CD4-positive, CD25-positive, alpha-beta regulatory T cell (primary cell): ENCODE measurements at regions not wholly inside any gene's neighbourhood (a gene's known extent, or its start where the extent isn't known, plus 50 kb on each side); places are given as distances from the start of the nearest gene placed in this dataset.

Experiments
- ATAC-seq, 2 donors: fragments of 150-1000 bp; cut with Tn5 transposase; one replicate each; pipeline ENCODE4 v1.10.0; 2021; ENCODE audit warnings: low read depth in 2 of 2, moderate number of reproducible peaks in 2 of 2, moderate library complexity in 1 of 2
- DNase-seq, 3 donors: peaks; one replicate each; pipeline versions ENCODE4 v3.0.0 to v3.0.0-alpha.2; 2012 to 2022; ENCODE audit warnings: mixed read lengths in 1 of 3
- H3K27ac ChIP-seq: one replicate; pipeline ENCODE4 v1.7.0; 2013; ENCODE audit warnings: mild to moderate bottlenecking, low read length; ENCODE audit not compliant: insufficient read depth, poor library complexity, severe bottlenecking
- H3K27me3 ChIP-seq: one replicate; pipeline ENCODE4 v1.7.0; 2013; ENCODE audit warnings: low read length; ENCODE audit not compliant: control insufficient read depth, insufficient read depth
- H3K36me3 ChIP-seq: one replicate; pipeline ENCODE4 v1.7.0; 2013; ENCODE audit warnings: mild to moderate bottlenecking, low read length, moderate library complexity; ENCODE audit not compliant: control insufficient read depth, insufficient read depth
- H3K4me1 ChIP-seq: 2 replicates; pipeline ENCODE4 v1.7.0; 2013; ENCODE audit warnings: mild to moderate bottlenecking, low read length; ENCODE audit not compliant: insufficient read depth, control insufficient read depth, poor library complexity, severe bottlenecking
- H3K4me3 ChIP-seq: one replicate; pipeline ENCODE4 v1.7.0; 2013; ENCODE audit warnings: low read depth, mild to moderate bottlenecking, low read length, moderate library complexity
- H3K9me3 ChIP-seq, 2 experiments: 1 replicate in 1 of 2; 2 replicates in 1 of 2; pipeline ENCODE4 v1.7.0; 2013; ENCODE audit warnings: low read length in 2 of 2, mild to moderate bottlenecking in 1 of 2, moderate library complexity in 1 of 2; ENCODE audit not compliant: control insufficient read depth in 2 of 2
- H3K27ac Mint-ChIP-seq, 3 donors: one replicate each; pipeline ENCODE4 v1.8.0; 2020 to 2022; ENCODE audit warnings: mild to moderate bottlenecking in 3 of 3, mixed read lengths in 3 of 3, moderate library complexity in 2 of 3
- H3K27me3 Mint-ChIP-seq: one replicate; pipeline ENCODE4 v1.8.0; 2022; ENCODE audit warnings: mild to moderate bottlenecking, mixed read lengths
- H3K36me3 Mint-ChIP-seq: one replicate; pipeline ENCODE4 v1.8.0; 2020; ENCODE audit warnings: mixed read lengths
- H3K4me1 Mint-ChIP-seq, 4 donors: one replicate each; pipeline ENCODE4 v1.8.0; 2020 to 2022; ENCODE audit warnings: mixed read lengths in 4 of 4, mild to moderate bottlenecking in 1 of 4
- H3K4me3 Mint-ChIP-seq, 4 donors: one replicate each; pipeline ENCODE4 v1.8.0; 2020 to 2022; ENCODE audit warnings: mild to moderate bottlenecking in 4 of 4, mixed read lengths in 4 of 4, moderate library complexity in 3 of 4
- H3K9me3 Mint-ChIP-seq, 7 donors: one replicate each; pipeline ENCODE4 v1.8.0; 2020 to 2022; ENCODE audit warnings: mixed read lengths in 7 of 7, mild to moderate bottlenecking in 3 of 7, moderate library complexity in 2 of 7

DNA sequence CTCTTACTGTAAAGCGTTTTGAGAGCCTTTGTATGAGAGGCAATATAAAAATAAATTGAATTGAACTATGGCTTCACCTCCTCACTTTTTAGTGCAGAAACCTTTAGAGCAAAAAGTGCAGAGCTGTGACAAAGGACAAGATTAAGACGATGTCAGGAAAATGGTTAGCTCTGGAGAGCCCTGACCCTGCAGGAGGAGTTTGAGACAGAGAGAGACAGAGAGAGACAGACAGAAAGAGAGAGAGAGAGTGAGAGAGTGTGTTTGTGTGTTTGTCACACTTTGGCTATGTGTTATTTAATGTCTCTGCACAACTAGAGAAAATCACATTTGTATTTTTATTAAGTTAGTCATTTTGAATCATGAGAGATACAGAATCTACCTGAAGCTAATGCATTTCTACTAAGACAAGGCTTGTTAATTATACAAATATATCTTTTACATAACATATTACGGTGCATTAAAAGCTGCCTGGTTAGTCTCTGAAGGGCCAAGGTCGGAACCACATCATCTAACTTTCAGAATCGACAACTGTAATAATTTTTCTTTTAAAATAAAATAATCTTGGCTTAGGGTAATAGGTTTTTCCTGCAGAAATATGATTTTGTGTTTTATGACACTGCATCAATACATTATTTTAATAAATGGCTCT, 423.5 kb upstream of the ZEB2 start:
- Mint-ChIP-seq H3K27ac (no peak overlapping the region), H3K36me3 (no peaks in the 10 kb centered on the region)
- ATAC-seq = no peak

DNA sequence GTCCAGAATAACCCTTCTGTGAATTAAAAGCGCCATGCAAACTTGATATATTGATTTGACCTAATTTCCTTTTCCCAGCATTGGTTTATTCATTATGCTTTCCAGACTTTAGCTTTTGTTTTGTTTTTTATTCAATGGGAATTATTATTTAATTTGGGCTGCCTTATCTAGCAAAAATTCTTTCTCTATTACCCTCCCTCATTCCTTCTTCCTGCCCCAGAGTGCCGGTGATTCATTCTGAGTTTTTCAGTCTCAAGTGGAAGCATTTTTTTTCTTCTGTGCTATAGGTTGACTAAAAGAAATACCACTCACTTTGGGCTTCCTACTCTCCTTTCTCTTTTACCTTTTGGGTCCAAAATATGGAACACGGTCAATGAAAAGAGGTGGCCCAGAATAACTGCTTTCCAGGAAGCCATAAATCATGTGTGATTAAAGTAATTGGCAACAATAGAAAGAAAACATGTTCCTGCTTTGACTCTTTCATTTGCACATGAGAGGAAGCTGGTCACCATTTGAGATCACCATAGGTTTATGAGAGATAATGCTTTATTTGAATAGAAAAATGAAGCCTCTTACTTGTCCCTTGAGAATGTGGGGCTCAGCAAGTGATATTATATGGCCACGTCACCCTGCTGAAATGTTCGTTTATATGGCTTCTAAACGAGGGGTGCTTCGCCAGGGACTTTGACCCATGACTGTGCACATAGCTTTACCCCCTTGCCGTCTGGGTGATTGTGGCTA, 422.8 kb upstream of the ZEB2 start:
- Histone ChIP-seq H3K4me1 (no peaks in the 10 kb centered on the region), H3K9me3 (no peaks in the 10 kb centered on the region), H3K36me3 (no peaks in the 10 kb centered on the region), H3K27ac (no peak overlapping the region), H3K27me3 (peaks cover 2% of the 10 kb centered on the region), H3K4me3 (no peak overlapping the region)
- Mint-ChIP-seq H3K27me3 (no peaks in the 10 kb centered on the region), H3K9me3 (peaks cover 0 to 2% (median 0%) of the 10 kb centered on the region in 7 donors), H3K36me3 (no peaks in the 10 kb centered on the region), H3K4me1 (no peaks in the 10 kb centered on the region), H3K4me3 (no peak overlapping the region), H3K27ac (no peak overlapping the region)
- no peak for DNase-seq
- no peak for ATAC-seq

More for the DNA sequence above, 423.5 kb upstream of the ZEB2 start:
- Mint-ChIP-seq H3K9me3 (peaks cover 0 to 2% (median 0%) of the 10 kb centered on the region in 7 donors), H3K27me3 (no peaks in the 10 kb centered on the region), H3K4me1 (no peaks in the 10 kb centered on the region), H3K4me3 (no peak overlapping the region)
- H3K4me1 ChIP-seq = no peaks in the 10 kb centered on the region
- no peaks in the 10 kb centered on the region for H3K36me3 ChIP-seq
- H3K4me3 ChIP-seq = no peak overlapping the region
- peaks cover 2% of the 10 kb centered on the region for H3K27me3 ChIP-seq
- no peak overlapping the region for H3K27ac ChIP-seq
- no peak for DNase-seq
- no peaks in the 10 kb centered on the region for H3K9me3 ChIP-seq

DNA sequence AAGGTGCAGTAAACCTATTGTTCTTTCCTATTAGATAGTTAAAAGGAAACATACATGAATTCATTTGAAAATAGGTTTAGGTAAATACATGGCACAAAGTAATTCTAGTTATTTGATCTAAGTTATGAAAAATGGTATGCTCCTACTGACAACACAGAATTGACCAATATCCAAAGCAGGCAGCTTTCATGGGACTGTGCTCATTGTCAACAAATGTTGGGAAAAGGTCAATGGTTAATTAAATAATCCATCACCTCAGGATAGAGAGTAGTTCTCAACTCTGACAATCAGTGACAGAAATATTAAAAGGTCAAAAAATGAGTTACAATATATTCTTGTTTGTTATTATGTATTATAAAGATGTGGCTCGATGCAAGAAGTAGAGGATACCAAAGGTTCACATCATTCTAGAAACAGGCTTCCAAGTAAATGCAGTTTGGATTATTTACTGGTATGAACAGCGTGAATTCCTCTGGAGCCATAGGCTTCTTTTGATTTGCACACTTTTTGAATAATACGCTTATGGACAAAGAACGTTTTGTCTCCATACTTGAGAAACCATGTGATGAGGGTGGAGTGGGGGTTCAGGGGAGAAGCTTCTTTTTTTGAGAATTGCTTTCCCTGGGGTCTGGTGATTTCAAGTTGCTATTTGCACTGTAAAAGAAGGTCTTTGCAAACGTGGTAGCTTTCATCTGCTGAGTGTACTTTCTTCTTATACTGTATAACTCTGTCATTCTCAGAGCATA, 422.0 kb upstream of the ZEB2 start:
- DNase-seq (no peak), ATAC-seq (no peak)
- no peaks in the 10 kb centered on the region for H3K27me3 Mint-ChIP-seq
- Histone ChIP-seq H3K36me3 (no peaks in the 10 kb centered on the region), H3K27ac (no peak overlapping the region), H3K4me3 (no peak overlapping the region), H3K9me3 (no peaks in the 10 kb centered on the region), H3K4me1 (no peaks in the 10 kb centered on the region), H3K27me3 (peaks cover 2% of the 10 kb centered on the region)
- H3K36me3 Mint-ChIP-seq = no peaks in the 10 kb centered on the region
- H3K4me3 Mint-ChIP-seq = no peak overlapping the region
- no peaks in the 10 kb centered on the region for H3K4me1 Mint-ChIP-seq
- no peak overlapping the region for H3K27ac Mint-ChIP-seq
- peaks cover 0 to 2% (median 0%) of the 10 kb centered on the region in 7 donors for H3K9me3 Mint-ChIP-seq

DNA sequence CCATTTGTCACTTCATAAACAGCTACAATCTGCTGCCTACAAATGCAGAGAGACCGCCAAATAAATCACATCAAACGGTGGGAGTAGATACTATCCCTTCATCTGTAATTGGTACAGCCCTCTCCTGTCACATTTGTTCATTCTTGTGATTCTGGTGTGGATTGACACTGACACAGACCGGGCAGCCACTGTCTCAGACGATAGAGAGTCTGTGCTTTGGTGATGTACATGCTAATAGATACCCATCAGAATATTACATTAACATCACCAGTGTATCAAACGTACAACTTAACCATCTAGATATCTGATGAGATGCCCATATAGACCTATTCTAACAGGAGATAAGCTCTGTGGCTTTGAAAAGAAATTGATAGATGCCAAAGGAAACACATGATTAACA, 419.7 kb upstream of the ZEB2 start:
- Histone ChIP-seq H3K27me3 (peaks cover 2% of the 10 kb centered on the region), H3K4me3 (no peak overlapping the region), H3K9me3 (no peaks in the 10 kb centered on the region), H3K4me1 (no peaks in the 10 kb centered on the region), H3K27ac (no peak overlapping the region), H3K36me3 (no peaks in the 10 kb centered on the region)
- Mint-ChIP-seq H3K36me3 (no peaks in the 10 kb centered on the region), H3K4me1 (no peaks in the 10 kb centered on the region), H3K27me3 (no peaks in the 10 kb centered on the region), H3K4me3 (no peak overlapping the region), H3K9me3 (peaks cover 0 to 2% (median 0%) of the 10 kb centered on the region in 7 donors), H3K27ac (no peak overlapping the region)
- DNase-seq = no peak
- ATAC-seq = no peak

DNA sequence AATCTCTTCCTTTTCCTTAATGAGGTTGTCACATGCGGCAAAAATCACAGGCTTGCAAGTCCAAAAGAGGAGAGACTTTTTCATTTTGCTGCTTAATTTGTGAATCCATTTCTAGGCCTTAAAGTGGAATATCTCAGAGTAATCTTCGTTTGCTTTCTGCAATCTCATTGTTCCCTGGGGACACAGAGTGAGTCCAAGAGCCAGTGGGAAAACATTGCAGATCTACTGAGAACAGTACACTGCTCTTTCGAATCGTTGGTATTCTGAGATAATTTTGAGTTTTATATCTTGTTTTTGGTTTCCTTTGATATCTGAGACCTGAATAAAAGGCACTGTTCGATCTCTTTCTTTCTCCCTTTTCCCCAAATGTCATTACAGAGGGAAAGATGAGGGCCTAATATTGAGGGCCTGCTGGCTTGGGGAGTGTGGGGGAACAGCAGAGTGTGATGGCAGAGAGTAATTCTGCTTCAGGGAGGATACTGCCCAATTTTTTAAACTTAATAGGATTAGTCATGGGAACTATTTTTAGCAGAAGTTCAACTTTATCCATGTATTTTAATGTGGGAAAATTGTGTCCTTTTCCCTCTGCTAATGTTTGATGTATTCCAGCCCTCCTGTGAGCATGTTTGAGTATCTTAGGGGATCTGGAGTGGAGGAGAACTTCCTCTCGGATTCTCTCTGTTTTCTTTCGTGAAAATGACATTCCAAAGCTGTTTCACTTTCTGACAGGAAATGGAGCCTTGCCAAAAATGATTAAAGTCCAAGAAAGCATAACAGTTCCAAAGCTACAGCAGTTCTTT, 418.2 kb upstream of the ZEB2 start:
- no peak overlapping the region for H3K27ac ChIP-seq
- no peak for ATAC-seq
- no peaks in the 10 kb centered on the region for H3K4me1 ChIP-seq
- Mint-ChIP-seq H3K4me3 (no peak overlapping the region), H3K4me1 (no peaks in the 10 kb centered on the region), H3K27me3 (no peaks in the 10 kb centered on the region), H3K36me3 (no peaks in the 10 kb centered on the region), H3K9me3 (peaks cover 0 to 2% (median 0%) of the 10 kb centered on the region in 7 donors), H3K27ac (no peak overlapping the region)
- DNase-seq = no peak
- H3K9me3 ChIP-seq = no peaks in the 10 kb centered on the region
- H3K36me3 ChIP-seq = no peaks in the 10 kb centered on the region
- H3K4me3 ChIP-seq = no peak overlapping the region
- H3K27me3 ChIP-seq = peaks cover 2% of the 10 kb centered on the region

DNA sequence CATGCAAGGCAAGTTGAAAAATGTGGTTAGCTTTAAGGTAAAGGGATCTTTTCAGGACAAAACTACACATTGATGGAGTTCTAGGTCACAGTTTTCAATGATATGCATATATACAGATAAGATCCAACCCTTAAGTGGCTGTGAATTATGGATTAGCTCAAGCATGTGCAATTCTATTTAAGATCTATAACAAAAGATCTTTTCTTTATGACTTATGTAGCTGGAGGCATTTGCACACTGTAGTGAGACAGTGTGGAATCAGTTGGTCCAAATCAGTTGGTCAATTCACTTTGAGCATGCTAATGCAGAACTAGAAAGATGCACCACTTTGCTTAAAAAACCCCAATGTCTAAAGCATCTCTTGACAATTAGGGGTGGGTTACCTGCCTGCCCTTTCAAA, 417.1 kb upstream of the ZEB2 start:
- H3K4me1 ChIP-seq = no peaks in the 10 kb centered on the region
- peaks cover 2% of the 10 kb centered on the region for H3K27me3 ChIP-seq
- H3K36me3 Mint-ChIP-seq = no peaks in the 10 kb centered on the region
- peaks cover 0 to 2% (median 0%) of the 10 kb centered on the region in 7 donors for H3K9me3 Mint-ChIP-seq
- no peaks in the 10 kb centered on the region for H3K27me3 Mint-ChIP-seq
- DNase-seq (no peak), ATAC-seq (no peak)
- no peak overlapping the region for H3K27ac Mint-ChIP-seq
- H3K4me3 ChIP-seq = no peak overlapping the region
- H3K27ac ChIP-seq = no peak overlapping the region
- H3K4me3 Mint-ChIP-seq = no peak overlapping the region
- no peaks in the 10 kb centered on the region for H3K4me1 Mint-ChIP-seq
- no peaks in the 10 kb centered on the region for H3K36me3 ChIP-seq
- no peaks in the 10 kb centered on the region for H3K9me3 ChIP-seq

DNA sequence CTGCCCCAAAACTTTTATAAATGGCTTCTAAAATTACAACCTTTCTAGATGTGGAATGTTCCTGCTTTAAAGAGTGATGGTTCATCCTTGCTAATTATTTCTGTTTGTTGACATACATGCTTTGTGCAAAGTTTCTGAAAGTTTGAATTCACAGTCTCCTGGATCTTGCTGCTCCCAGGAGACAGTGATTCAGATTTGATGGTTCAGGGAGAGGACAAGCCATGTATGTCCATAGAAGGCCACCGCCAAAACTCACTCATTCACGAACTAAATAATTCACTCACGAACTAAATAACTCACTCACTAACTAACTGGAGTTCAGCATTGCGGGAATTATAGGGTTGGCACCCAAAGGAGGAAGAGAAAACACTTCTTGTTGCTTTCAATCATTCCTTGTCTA, 416.5 kb upstream of the ZEB2 start:
- DNase-seq = no peak
- H3K36me3 Mint-ChIP-seq = no peaks in the 10 kb centered on the region
- H3K9me3 Mint-ChIP-seq = peaks cover 0 to 2% (median 0%) of the 10 kb centered on the region in 7 donors
- H3K9me3 ChIP-seq = no peaks in the 10 kb centered on the region
- H3K27ac ChIP-seq = no peak overlapping the region
- no peak overlapping the region for H3K27ac Mint-ChIP-seq
- H3K36me3 ChIP-seq = no peaks in the 10 kb centered on the region
- no peak overlapping the region for H3K4me3 ChIP-seq
- no peaks in the 10 kb centered on the region for H3K4me1 Mint-ChIP-seq
- H3K4me1 ChIP-seq = no peaks in the 10 kb centered on the region
- H3K27me3 ChIP-seq = peaks cover 2% of the 10 kb centered on the region
- no peak overlapping the region for H3K4me3 Mint-ChIP-seq
- ATAC-seq = no peak
- H3K27me3 Mint-ChIP-seq = no peaks in the 10 kb centered on the region
